ENCODE measurements at regions not wholly inside any gene's neighbourhood (a gene's known extent, or its start where the extent isn't known, plus 50 kb on each side); places are given as distances from the start of the nearest gene placed in this dataset.
"Not testable (repeated sequence)": the region's sequence is repeated elsewhere in the genome, so short reads cannot be mapped to it uniquely, and the experiment has no call there.

GRCh38 chr3:22714749-22715148, 488.4 kb upstream of the UBE2E2 start:
- DNase-seq: no peak

DNA sequence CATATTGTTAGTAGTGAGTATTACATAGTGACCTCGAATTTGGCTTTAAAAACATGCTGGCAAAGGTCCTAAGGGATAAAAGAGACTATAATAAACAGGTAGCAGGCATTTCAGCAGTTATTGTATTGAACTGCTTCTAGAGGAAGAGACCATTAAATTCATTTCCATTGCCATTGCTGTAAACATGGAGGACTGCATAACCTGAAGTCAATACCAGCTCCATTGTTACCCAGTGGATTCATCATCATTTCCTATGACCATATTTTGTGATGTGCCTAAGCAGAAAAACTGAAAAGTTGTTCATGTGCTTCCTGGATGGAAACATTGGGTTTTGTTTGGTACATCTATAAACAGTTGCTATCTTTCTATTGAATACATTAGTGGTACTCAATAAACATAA, 482.5 kb upstream of the UBE2E2 start:
- no peak for DNase-seq

- no peak for DNase-seq
These were observed 478.7 kb upstream of the UBE2E2 start for GRCh38 chr3:22724420-22724819.

GRCh38 chr3:22728406-22728805, 474.7 kb upstream of the UBE2E2 start:
- DNase-seq: no peak

DNA sequence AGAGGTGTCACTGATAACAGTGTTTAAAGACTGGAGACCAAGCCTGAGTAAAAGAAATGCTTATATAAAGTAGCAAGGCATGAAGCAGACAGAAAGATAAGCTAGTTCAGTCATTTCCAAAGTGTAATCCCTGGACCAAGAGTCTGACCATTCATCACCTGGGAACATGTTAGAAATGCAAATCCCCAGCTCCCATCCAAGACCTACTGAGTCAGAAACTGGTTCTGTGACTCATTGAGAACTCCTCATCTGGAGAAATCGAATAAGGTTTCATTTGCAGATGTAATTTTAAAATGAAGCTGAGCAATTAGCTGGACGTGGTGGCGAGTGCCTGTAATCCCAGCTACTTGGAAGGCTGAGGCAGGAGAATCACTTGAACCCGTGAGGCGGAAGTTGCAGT, 473.9 kb upstream of the UBE2E2 start:
- DNase-seq: no peak

GRCh38 chr3:22729981-22730380, 473.1 kb upstream of the UBE2E2 start:
- DNase-seq: no peak

GRCh38 chr3:22730701-22731100, 472.4 kb upstream of the UBE2E2 start:
- DNase-seq: no peak

GRCh38 chr3:22731901-22732300, 471.2 kb upstream of the UBE2E2 start:
- no peak for DNase-seq

DNA sequence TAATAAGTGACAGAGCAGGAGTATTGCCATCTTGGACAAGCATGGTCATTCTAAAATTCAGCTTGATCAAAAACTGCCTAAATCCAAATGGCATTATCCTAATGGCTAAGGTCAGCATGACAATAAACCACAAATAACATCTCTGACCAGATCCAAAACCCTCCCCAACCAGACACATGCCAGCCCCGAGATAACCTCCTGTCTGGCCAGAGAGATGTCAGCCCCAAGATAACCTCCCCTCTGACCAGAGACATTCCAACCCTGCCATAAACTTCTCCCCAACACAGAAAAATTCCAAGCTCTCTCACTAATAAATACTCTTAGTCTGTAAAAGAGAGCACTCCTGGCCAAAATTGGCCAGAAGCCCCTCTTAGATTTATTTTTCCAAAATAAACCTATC, 470.5 kb upstream of the UBE2E2 start:
- DNase-seq: no peak

- no peak for DNase-seq
These were observed 468.9 kb upstream of the UBE2E2 start for GRCh38 chr3:22734207-22734606.

GRCh38 chr3:22734756-22735155, 468.4 kb upstream of the UBE2E2 start:
- no peak for DNase-seq

- DNase-seq: no peak
These were observed 467.8 kb upstream of the UBE2E2 start for GRCh38 chr3:22735373-22735772.

DNA sequence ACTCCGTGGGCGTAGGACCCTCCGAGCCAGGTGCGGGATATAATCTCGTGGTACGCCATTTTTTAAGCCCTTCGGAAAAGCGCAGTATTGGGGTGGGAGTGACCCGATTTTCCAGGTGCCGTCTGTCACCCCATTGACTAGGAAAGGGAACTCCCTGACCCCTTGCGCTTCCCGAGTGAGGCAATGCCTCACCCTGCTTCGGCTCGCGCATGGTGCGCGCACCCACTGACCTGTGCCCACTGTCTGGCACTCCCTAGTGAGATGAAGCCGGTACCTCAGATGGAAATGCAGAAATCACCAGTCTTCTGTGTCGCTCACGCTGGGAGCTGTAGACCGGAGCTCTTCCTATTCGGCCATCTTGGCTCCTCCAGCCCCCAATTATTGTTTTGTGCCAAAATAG, 459.7 kb upstream of the UBE2E2 start:
- DNase-seq: not testable (repeated sequence)

DNA sequence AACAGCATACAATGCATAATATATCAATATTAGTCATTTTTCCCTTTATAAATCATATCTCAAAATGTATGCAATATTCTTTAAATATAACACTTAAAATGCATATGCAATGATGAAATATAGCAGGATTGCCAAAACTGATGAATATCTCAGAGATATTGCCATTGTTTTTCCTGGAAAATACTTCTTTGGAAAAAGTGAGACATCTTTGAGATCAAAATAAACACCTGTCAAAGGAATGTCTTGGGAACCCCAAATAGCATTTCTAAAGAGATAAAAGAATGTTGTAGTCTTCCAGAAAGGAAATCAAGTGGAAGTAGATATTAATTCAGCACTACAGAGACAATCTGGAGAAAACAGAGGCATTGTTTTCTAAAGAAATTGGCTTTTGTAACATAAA, 457.8 kb upstream of the UBE2E2 start:
- DNase-seq: no peak

GRCh38 chr3:22746221-22746620, 456.9 kb upstream of the UBE2E2 start:
- no peak for DNase-seq

DNA sequence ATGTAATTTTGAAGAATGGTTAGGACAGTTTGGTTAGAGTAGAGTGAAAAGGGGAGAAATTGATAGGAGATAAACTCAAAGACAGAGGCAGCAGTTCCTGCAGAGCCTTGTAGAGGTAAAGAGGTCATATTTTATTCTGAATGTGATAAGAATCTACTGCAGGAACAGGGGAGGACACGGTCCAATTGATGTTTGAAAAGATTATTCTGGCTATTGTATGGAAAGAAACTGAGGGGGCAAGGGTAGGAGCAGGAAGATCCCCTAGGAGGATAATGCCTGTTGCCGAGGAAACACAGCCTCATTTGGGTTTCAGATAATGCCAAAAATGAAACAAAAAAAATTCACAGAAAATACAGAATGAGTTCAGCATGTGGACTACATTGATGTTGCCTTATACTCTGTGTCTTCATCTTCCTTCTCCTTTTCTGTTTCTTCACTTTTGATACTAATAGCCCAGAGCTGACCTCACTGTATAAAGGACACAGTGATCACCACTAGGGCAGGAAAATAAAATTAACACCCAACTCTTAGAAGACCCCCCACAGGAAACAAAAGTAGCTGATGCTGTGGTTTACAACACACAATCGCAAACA, 454.6 kb upstream of the UBE2E2 start:
- DNase-seq: no peak

DNA sequence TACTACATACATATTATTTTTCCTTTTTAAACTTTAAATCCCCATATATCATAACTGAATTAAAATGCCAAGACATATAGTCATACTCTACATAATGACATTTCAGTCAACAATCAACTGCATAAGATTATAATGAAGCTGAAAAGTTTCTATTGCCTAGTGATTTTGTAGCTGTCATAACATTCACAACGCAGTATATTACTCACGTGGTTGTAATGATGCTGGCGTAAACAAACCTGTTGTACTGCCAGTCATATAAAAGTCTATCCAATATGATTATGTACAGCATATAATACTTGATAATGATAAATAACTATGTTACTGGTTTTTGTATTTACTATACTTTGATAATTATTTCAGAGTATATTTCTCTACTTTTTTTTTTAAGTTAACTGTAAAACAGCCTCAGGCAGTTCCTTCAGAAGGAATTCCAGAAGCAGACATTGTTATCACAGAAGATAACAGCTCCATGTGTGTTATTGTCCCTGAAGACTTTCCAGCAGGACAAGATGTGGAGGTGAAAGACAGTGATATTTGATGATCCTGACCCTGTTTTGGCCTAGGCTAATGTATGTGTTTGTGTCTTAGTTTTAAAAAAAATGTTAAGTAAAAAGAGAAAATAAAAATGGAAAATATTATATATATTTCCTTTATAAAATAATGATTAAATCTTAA, 443.4 kb upstream of the UBE2E2 start:
- DNase-seq: no peak

- no peak for DNase-seq
These were observed 437.4 kb upstream of the UBE2E2 start for GRCh38 chr3:22765679-22766078.

DNA sequence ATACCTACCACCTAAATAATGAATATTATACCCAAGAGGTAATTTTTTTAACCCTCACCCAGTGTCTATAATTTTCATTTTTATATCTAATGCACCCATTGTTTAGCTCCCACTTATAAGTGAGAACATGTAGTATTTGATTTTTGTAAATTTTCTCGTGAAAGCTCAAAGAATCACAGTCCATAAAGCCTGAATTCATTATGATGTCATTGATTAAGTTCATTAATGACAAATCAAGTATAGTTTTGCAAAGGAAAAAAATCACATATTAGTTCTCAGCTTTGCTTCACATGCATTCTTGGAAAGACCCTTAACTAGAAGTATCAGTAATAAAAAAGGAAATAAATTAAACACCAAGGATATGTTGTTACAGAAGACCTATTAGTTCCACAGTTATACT, 425.3 kb upstream of the UBE2E2 start:
- DNase-seq: no peak

DNA sequence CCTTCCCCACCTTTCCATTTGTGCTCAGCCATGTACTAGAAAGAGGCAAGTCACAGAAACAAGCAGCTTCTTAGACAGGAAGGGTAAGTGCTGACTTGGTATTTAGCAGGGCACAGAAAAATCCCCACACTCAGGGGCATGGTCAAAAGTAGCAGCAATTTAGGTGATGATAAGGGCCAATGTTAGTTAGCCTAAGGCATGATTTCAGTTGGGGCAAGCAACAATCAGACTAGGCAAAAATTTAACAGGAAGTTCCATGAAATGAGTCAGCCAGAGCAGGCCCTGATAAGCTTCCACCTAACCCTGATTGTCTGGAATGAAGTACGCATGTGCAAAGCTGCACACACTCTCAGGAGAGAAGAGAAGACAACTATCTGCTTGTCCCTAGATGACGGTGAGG, 423.4 kb upstream of the UBE2E2 start:
- DNase-seq: no peak

GRCh38 chr3:22792533-22792932, 410.6 kb upstream of the UBE2E2 start:
- no peak for DNase-seq

GRCh38 chr3:22795917-22796316, 407.2 kb upstream of the UBE2E2 start:
- no peak for DNase-seq

GRCh38 chr3:22798461-22798860, 404.7 kb upstream of the UBE2E2 start:
- no peak for DNase-seq

- DNase-seq: no peak
These were observed 383.9 kb upstream of the UBE2E2 start for GRCh38 chr3:22819209-22819608.

- no peak for DNase-seq
These were observed 368.1 kb upstream of the UBE2E2 start for GRCh38 chr3:22835041-22835440.

Measured in NCI-H69 (cell line).